H9 (cell line): ENCODE measurements at regions not wholly inside any gene's neighbourhood (a gene's known extent, or its start where the extent isn't known, plus 50 kb on each side); places are given as distances from the start of the nearest gene placed in this dataset.

Experiments
- DNase-seq: peaks from one replicate; pipeline ENCODE4 v3.0.0-alpha.2; 2017
- H2AFZ ChIP-seq: one replicate; pipeline ENCODE4 v1.6.1; 2013; ENCODE audit warnings: mild to moderate bottlenecking, low read length, control low read depth, moderate library complexity
- H2AK5ac ChIP-seq: 2 replicates; pipeline ENCODE4 v1.6.1; 2013; ENCODE audit warnings: low read length, control low read depth, mixed read lengths; ENCODE audit not compliant: insufficient read length
- H2BK120ac ChIP-seq: one replicate; pipeline ENCODE4 v1.6.1; 2013; ENCODE audit warnings: low read depth, mild to moderate bottlenecking, low read length, control low read depth, inconsistent platforms; ENCODE audit not compliant: poor library complexity, severe bottlenecking
- H2BK12ac ChIP-seq: 2 replicates; pipeline ENCODE4 v1.6.1; 2013; ENCODE audit warnings: low read length, control low read depth, mixed read lengths, low read depth; ENCODE audit not compliant: insufficient read length
- H2BK15ac ChIP-seq: 2 replicates; pipeline ENCODE4 v1.6.1; 2013; ENCODE audit warnings: low read depth, low read length, control low read depth
- H2BK20ac ChIP-seq: one replicate; pipeline ENCODE4 v1.6.1; 2013; ENCODE audit warnings: low read depth, mild to moderate bottlenecking, low read length, control low read depth, inconsistent platforms; ENCODE audit not compliant: poor library complexity, severe bottlenecking
- H2BK5ac ChIP-seq: 2 replicates; pipeline ENCODE4 v1.6.1; 2013; ENCODE audit warnings: low read length, control low read depth, mixed read lengths; ENCODE audit not compliant: insufficient read length
- H3K14ac ChIP-seq: 2 replicates; pipeline ENCODE4 v1.6.1; 2013; ENCODE audit warnings: low read length, control low read depth; ENCODE audit not compliant: insufficient read depth
- H3K18ac ChIP-seq: 2 replicates; pipeline ENCODE4 v1.6.1; 2013; ENCODE audit warnings: low read depth, mild to moderate bottlenecking, mixed read lengths, low read length, control low read depth; ENCODE audit not compliant: insufficient read length
- H3K23ac ChIP-seq: 2 replicates; pipeline ENCODE4 v1.6.1; 2013; ENCODE audit warnings: low read length, control low read depth, mixed read lengths, low read depth; ENCODE audit not compliant: insufficient read length
- H3K23me2 ChIP-seq: 2 replicates; pipeline ENCODE4 v1.6.1; 2013; ENCODE audit warnings: low read depth, mild to moderate bottlenecking, mixed read lengths, low read length, control low read depth; ENCODE audit not compliant: insufficient read length, poor library complexity, severe bottlenecking
- H3K27ac ChIP-seq: 2 replicates; pipeline ENCODE4 v1.5.1; 2013; ENCODE audit warnings: low read length, control low read depth, mixed read lengths, low read depth; ENCODE audit not compliant: insufficient read length
- H3K27me3 ChIP-seq: 2 replicates; pipeline ENCODE4 v1.6.1; 2013; ENCODE audit warnings: low read length, control low read depth, inconsistent platforms; ENCODE audit not compliant: insufficient read depth
- H3K4ac ChIP-seq: 2 replicates; pipeline ENCODE4 v1.6.1; 2013; ENCODE audit warnings: low read depth, mild to moderate bottlenecking, control low read depth, inconsistent platforms, low read length, moderate library complexity
- H3K4me1 ChIP-seq: 2 replicates; pipeline ENCODE4 v1.6.1; 2013; ENCODE audit warnings: low read length, control low read depth, inconsistent platforms; ENCODE audit not compliant: insufficient read depth
- H3K4me2 ChIP-seq: 2 replicates; pipeline ENCODE4 v1.6.1; 2013; ENCODE audit warnings: low read length, control low read depth, mixed read lengths; ENCODE audit not compliant: insufficient read length, insufficient read depth
- H3K56ac ChIP-seq: 2 replicates; pipeline ENCODE4 v1.6.1; 2013; ENCODE audit warnings: low read depth, mild to moderate bottlenecking, mixed read lengths, low read length, control low read depth; ENCODE audit not compliant: insufficient read length
- H3K79me1 ChIP-seq: 2 replicates; pipeline ENCODE4 v1.6.1; 2013; ENCODE audit warnings: low read depth, mild to moderate bottlenecking, moderate library complexity, low read length, control low read depth, inconsistent platforms; ENCODE audit not compliant: insufficient read depth, poor library complexity, severe bottlenecking
- H3K79me2 ChIP-seq: 2 replicates; pipeline ENCODE4 v1.6.1; 2013; ENCODE audit warnings: low read length, control low read depth, inconsistent platforms; ENCODE audit not compliant: insufficient read depth
- H3K9ac ChIP-seq: 2 replicates; pipeline ENCODE4 v1.6.1; 2013; ENCODE audit warnings: low read length, control low read depth, mixed read lengths; ENCODE audit not compliant: insufficient read length; ENCODE audit errors: extremely low read depth
- H3K9me3 ChIP-seq: one replicate; pipeline ENCODE4 v1.6.1; 2013; ENCODE audit warnings: low read depth, low read length, inconsistent platforms; ENCODE audit not compliant: control insufficient read depth
- H3T11ph ChIP-seq: one replicate; pipeline ENCODE4 v1.6.1; 2013; ENCODE audit warnings: mild to moderate bottlenecking, low read length, control low read depth, inconsistent platforms
- H4K20me1 ChIP-seq: one replicate; pipeline ENCODE4 v1.6.1; 2013; ENCODE audit not compliant: control insufficient read depth, insufficient read length, insufficient read depth
- H4K5ac ChIP-seq: 2 replicates; pipeline ENCODE4 v1.6.1; 2013; ENCODE audit warnings: low read depth, mild to moderate bottlenecking, mixed read lengths, low read length, control low read depth; ENCODE audit not compliant: insufficient read length
- H4K8ac ChIP-seq: replicated peaks from 2 replicates; pipeline ENCODE4 v1.6.1; 2013; ENCODE audit warnings: low read length, control low read depth, mixed read lengths, low read depth; ENCODE audit not compliant: insufficient read length
- H4K91ac ChIP-seq: 2 replicates; pipeline ENCODE4 v1.6.1; 2013; ENCODE audit warnings: low read depth, mild to moderate bottlenecking, moderate library complexity, mixed read lengths, low read length, control low read depth; ENCODE audit not compliant: insufficient read length
- H3K27ac Mint-ChIP-seq, 3 experiments: 2 replicates in 2 of 3; 3 replicates in 1 of 3; pipeline ENCODE4 v1.8.0; 2020 to 2021; ENCODE audit warnings: mixed read lengths in 3 of 3, mild to moderate bottlenecking in 1 of 3, moderate library complexity in 1 of 3
- H3K27me3 Mint-ChIP-seq: 2 replicates; pipeline ENCODE4 v1.8.0; 2021; ENCODE audit warnings: low read depth, mild to moderate bottlenecking, moderate library complexity, mixed read lengths
- H3K36me3 Mint-ChIP-seq, 3 experiments: 2 replicates in 2 of 3; 3 replicates in 1 of 3; pipeline ENCODE4 v1.8.0; 2020 to 2021; ENCODE audit warnings: low read depth in 3 of 3, mixed read lengths in 3 of 3; ENCODE audit not compliant: insufficient read depth in 1 of 3
- H3K4me1 Mint-ChIP-seq, 2 experiments: 2 replicates each; pipeline ENCODE4 v1.8.0; 2020; ENCODE audit warnings: mixed read lengths in 2 of 2
- H3K4me3 Mint-ChIP-seq, 2 experiments: 2 replicates in 1 of 2; 3 replicates in 1 of 2; pipeline ENCODE4 v1.8.0; 2020 to 2021; ENCODE audit warnings: mild to moderate bottlenecking in 2 of 2, mixed read lengths in 2 of 2, moderate library complexity in 1 of 2
- H3K9me3 Mint-ChIP-seq, 2 experiments: 2 replicates in 1 of 2; 3 replicates in 1 of 2; pipeline ENCODE4 v1.8.0; 2020; ENCODE audit warnings: mild to moderate bottlenecking in 2 of 2, mixed read lengths in 2 of 2, moderate library complexity in 1 of 2
- CTCF ChIP-seq: fragments of 200-600 bp; sonication (generic); conservative IDR thresholded peaks from 3 replicates; pipeline ENCODE4 v1.8.0; 2021; ENCODE audit warnings: antibody characterized with exemption, mild to moderate bottlenecking
- WGBS: extraction: QIAGEN DNeasy Blood & Tissue Kit; methylation state at CpG from one replicate; pipeline ENCODE4 v1.1.7; 2013; ENCODE audit warnings: missing lambda C conversion rate, low lambda C conversion rate, mixed read lengths; ENCODE audit not compliant: insufficient read length; ENCODE audit errors: extremely low coverage; 5-methylcytosine and 5-hydroxymethylcytosine counted together

DNA sequence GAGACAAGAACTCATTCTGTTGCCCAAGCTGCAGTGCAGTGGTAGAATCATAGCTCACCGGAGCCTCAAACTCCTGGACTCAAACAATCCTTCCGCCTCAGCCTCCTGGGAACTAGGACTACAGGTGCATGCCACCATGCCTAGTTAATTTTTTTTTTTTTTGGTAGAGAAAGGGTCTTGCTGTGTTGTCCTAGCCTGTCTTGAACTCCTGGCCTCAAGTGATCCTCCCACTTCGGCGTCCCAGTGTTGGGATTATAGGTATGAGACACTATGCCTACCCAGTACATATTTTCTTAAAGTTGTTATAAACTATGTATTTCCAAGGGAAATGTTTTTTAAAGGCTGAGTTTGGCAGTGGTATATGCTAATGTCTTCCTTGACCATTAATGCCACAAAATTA, 412.6 kb downstream of the KLF12 start:
- Mint-ChIP-seq H3K4me3 (no peak overlapping the region), H3K9me3 (no peaks in the 10 kb centered on the region), H3K36me3 (no peaks in the 10 kb centered on the region), H3K4me1 (peaks cover 54 to 61% of the 10 kb centered on the region in 2 experiments), H3K27ac (peak overlapping the region in 1 of 3 experiments; percentile 97; a peak in 3 of 7 replicates), H3K27me3 (no peaks in the 10 kb centered on the region)
- no peak for TF ChIP-seq CTCF
- DNase-seq: no peak
- H2BK5ac ChIP-seq: no peak overlapping the region
- peaks cover 5% of the 10 kb centered on the region; the same call in 1 of the 2 replicates for H3K4me1 ChIP-seq
- no peak overlapping the region for H3K18ac ChIP-seq
- H2AFZ ChIP-seq: no peak overlapping the region
- no peak overlapping the region for H3K27ac ChIP-seq
- H4K8ac ChIP-seq: no peak overlapping the region
- no peak overlapping the region for H2BK120ac ChIP-seq
- no peaks in the 10 kb centered on the region for H3K79me2 ChIP-seq
- no peak overlapping the region for H2BK15ac ChIP-seq
- no peak overlapping the region for H3K56ac ChIP-seq
- no peaks in the 10 kb centered on the region for H4K20me1 ChIP-seq
- no peaks in the 10 kb centered on the region for H3K27me3 ChIP-seq
- no peak overlapping the region for H3K4ac ChIP-seq
- H2BK12ac ChIP-seq: no peak overlapping the region
- no peaks in the 10 kb centered on the region for H3K23me2 ChIP-seq
- no peak overlapping the region for H2BK20ac ChIP-seq
- H3T11ph ChIP-seq: no peak overlapping the region
- H3K14ac ChIP-seq: no peak overlapping the region
- no peak overlapping the region for H4K91ac ChIP-seq
- no peak overlapping the region for H2AK5ac ChIP-seq
- H3K9me3 ChIP-seq: no peaks in the 10 kb centered on the region
- no CpG with 5 or more reads among the region's 4 CpGs for WGBS
- no peaks in the 10 kb centered on the region for H3K79me1 ChIP-seq
- no peak overlapping the region for H3K9ac ChIP-seq
- no peak overlapping the region for H3K4me2 ChIP-seq
- no peak overlapping the region for H4K5ac ChIP-seq
- H3K23ac ChIP-seq: no peak overlapping the region
